ENCODE measurements at regions not wholly inside any gene's neighbourhood (a gene's known extent, or its start where the extent isn't known, plus 50 kb on each side); places are given as distances from the start of the nearest gene placed in this dataset.

DNA sequence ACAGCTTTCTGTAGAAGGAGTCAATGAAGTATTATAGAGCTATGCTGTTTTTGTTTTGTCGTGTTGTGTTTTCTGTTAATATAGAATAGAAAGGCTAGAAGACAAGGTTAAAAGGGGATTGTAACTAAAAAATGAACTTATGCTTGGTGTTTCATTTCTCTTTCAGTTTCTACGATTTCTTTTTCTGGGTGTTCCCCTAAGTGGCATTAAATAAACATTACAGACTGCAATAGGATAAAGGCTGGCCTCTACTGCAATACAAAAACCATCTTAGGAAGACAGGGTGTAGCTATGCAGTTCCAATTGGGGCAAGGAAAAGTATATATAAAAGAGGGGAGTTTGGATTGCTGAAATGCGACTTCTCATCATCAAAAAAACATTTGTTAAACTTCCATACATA, 1609.7 kb upstream of the ACVR2A start:
- DNase-seq (ENCODE audit: low spot score) = no peak

DNA sequence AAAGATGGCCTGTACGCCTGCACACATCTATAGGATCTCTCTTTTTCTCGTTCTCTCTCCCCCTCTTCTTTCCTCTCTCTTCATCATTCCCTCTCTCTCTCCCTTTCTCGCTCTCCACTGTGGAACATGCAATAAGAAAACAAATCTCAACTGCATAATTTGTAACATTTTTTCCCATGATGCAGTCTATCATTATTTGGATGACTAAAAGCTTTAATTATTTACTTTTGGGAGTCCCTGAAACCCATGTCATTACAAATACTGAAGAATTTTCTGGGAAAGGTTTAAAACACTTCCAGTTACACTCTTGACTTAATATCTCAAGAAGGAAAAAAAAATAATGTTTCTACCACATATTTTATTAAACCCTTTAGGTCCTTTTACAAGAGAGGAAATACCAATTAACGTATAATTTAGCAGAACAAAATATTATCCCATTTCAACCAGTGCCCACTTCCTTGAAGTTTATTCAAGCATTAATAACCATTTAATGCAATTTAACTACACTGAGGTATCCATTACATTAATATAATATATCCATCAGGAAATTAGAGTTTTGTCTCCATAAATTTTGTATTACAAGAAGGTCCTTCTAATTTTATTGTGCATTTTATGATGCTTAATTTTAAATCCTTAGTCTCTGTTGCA, 1615.2 kb upstream of the ACVR2A start:
- DNase-seq (ENCODE audit: low spot score) = no peak

GRCh38 chr2:146228466-146229058, 1616.3 kb upstream of the ACVR2A start:
- no peak for DNase-seq (ENCODE audit: low spot score)

DNA sequence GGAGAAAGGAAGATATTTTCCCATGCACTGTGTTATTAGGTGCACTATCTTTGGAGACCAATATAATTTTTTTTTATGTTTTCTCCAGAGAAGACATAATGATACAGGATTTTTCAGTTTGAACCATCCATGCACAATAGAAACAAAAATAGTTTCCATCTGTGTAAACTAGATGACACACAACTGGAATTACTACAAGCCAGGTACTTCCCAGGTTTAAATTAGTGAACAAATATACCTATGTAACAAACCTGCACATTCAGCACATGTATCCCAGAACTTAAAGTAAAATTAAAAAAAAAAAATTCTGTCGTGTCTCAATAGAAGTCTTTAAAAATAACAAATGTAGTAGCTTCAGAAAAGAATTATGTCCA, 1616.8 kb upstream of the ACVR2A start:
- no peak for DNase-seq (ENCODE audit: low spot score)

GRCh38 chr2:146227152-146228019, 1617.4 kb upstream of the ACVR2A start:
- no peak for DNase-seq (ENCODE audit: low spot score)

DNA sequence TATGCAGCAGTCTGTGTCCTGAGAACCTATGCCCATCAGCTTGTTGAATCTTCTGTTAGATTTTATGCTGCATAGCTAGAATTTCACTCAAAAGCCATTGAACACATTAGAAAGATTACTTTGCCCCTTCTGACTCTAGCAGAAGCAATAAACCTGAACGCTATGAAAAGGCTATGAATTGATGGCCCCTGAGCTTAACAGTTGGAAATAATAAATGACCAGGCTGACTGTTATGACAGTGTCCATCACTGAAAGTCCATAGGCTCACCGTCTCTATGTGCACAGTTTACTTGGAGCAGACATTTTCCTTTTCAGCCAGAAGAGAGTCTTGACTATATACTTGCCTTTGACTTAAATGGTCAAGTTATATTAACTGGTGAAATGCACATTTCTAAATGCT, 1618.8 kb upstream of the ACVR2A start:
- DNase-seq (ENCODE audit: low spot score) = no peak

GRCh38 chr2:146221826-146222225, 1623.0 kb upstream of the ACVR2A start:
- DNase-seq (ENCODE audit: low spot score) = no peak

DNA sequence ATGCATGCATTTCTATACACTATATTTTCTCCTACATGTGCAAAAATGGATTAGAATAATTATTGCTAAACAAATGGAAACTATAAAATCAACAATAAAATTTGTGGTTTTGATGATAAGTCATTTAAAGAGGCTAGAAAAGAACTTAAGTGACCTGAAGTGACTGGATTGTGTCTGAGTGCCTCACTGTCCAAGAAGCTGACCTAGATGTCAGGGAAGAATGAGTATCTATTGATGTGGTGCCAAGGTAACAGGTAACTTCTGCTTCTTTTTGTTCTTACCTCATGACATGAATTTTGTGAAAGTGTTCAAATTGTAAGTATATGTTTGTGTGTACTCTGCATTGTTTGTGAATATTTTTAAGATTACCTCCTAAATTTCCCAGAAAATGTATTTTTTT, 1623.9 kb upstream of the ACVR2A start:
- DNase-seq (ENCODE audit: low spot score) = no peak

GRCh38 chr2:146214394-146214929, 1630.4 kb upstream of the ACVR2A start:
- no peak for DNase-seq (ENCODE audit: low spot score)

- no peak for DNase-seq (ENCODE audit: low spot score)
These were observed 1631.2 kb upstream of the ACVR2A start for GRCh38 chr2:146213674-146214073.

- DNase-seq (ENCODE audit: low spot score) = no peak
These were observed 1632.2 kb upstream of the ACVR2A start for GRCh38 chr2:146212602-146213001.

DNA sequence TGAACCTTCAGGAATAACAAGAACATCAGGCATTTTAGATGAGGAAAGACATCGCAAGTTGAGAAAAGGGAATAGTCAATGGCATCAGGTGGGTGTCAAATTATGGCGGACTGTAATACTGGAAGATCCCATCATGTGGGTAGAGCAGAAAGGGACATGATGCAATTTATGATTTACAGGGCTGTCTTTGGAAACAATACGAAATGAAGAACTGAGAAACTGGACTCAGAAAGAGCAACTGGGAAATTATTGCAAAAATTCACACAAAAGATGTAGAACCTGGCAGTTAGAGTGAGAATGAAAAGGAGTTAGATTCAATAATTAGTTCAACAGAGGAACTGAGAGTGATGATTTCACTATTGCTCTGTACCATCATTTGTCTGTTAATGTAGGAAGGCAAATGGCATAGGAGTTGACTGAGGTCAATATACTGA, 1635.0 kb upstream of the ACVR2A start:
- DNase-seq (ENCODE audit: low spot score) = no peak

DNA sequence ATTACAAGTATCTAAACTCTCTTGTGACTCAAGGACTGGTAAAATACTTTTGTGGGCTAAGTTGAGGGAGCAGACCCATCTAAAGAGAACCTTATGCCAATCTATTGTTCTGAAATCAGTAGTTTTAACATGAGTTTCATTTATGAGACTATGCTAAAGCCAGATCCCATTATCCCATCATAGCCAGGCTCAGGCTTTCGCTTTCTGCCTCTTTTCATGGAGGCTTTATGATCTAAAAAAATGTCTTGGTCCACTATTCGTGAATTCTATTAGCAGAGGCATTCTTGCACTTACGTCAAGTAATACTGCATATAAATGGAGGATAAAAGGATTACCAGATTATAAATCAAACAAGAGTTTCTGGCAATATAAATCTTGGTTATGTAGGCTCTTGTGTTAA, 1636.9 kb upstream of the ACVR2A start:
- DNase-seq (ENCODE audit: low spot score) = no peak

DNA sequence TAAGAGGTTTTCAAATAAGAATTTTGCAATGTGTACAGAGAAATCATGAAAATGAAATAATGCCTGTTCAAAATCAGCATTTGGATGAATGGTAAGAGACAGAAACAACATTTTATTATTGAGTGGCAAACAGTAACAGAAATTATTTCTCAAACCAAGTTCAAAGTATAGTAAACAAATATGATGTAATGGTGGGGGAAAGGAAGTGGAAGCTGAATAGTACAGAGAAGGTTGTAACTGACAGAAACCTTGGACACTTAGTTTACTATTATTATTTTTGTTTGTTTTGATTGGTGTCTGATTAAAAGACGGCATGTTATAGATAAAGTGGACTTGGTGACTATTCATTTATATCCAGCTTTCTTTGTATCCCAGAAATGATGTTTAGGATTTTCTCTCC, 1637.4 kb upstream of the ACVR2A start:
- DNase-seq (ENCODE audit: low spot score) = no peak

DNA sequence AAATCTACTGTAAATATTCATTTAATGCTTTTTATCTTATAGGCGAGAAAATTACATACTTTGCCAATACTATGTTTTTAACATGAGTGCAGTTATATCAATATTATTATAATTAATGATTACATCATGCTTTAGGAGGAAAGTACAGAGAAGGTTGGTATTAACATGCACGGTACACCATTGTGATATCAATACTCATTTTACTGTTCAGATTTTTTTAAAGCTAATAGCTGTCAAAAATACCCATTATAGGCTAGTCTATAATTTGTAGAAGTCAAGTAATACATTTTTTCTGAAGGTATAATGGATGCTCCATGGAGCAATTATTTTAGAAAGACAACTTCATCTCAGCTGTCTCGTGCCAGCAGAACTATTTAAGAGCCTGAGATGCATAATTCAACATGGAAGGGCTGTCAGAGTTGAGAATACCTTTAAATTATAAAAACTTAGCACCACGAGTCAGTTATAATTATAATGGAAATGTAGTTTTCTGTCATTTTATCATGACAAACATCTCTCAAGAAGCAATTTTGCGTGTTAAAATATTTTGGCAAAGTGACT, 1641.7 kb upstream of the ACVR2A start:
- no peak for DNase-seq (ENCODE audit: low spot score)

DNA sequence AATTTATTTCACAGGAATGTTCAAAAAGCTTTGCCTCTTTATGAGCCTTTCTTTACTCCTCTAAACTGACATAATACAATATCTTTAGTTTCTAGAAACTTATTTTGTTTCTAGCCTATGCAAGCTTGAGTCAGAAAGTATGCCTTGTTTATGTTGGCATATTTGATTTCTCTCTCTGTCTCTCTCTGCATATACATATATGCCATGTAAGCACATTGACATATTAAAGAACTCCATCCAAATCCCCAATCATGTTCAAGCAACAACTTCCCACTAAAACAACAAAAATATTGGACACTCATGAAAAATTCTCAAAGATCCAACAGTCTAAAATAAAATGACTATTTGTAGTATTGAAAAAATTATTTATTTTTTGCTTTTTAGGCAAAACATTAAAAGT, 1651.2 kb upstream of the ACVR2A start:
- DNase-seq (ENCODE audit: low spot score) = no peak

GRCh38 chr2:146189541-146189940, 1655.3 kb upstream of the ACVR2A start:
- DNase-seq (ENCODE audit: low spot score) = no peak

DNA sequence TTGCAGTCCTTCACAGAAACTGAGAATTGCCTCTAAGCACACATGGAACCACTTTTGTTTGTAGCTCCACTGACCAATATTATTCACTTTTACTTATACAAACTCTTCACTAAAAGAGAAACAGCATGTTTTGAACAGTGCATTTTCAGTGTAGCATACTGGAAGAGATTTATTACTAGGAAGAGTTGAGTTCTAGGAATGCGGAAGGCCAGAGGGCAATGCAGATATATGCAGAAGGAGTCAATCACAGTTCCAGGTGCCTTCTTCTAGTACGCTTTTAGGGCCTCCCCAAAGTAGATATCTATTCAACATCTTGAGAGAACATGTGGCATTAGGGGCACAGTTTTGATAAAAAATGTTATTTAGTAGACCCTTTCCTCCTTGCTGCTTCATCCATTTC, 1654.0 kb upstream of the ZEB2 start:
- no peak for DNase-seq (ENCODE audit: low spot score)

DNA sequence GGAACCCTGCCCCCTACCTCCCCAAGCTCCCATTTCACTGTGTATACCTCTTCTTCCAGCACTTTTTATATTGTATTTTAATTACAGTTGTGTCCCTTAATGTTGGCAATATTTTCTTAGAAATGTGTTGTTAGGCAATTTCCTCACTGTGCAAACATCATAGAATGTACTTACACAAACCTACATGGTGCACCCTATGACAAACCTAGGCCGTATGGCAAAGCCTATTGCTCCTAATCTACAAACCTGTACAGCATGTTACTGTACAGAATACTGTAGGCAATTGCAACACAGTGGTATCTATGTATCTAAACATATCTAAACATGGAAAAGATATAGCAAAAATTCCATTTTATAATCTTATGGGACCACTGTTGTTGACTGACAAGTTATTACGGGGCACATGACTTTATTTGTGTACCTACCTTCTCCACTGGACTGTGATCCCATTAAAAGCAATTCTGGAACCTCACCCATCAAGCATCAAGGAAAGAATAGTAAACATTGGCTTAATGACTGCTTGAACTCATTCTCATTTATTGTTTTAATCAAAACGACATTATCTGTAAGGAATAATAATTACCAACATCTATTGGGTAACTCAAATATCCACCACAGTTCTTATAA, 1641.5 kb upstream of the ZEB2 start:
- no peak for DNase-seq (ENCODE audit: low spot score)

DNA sequence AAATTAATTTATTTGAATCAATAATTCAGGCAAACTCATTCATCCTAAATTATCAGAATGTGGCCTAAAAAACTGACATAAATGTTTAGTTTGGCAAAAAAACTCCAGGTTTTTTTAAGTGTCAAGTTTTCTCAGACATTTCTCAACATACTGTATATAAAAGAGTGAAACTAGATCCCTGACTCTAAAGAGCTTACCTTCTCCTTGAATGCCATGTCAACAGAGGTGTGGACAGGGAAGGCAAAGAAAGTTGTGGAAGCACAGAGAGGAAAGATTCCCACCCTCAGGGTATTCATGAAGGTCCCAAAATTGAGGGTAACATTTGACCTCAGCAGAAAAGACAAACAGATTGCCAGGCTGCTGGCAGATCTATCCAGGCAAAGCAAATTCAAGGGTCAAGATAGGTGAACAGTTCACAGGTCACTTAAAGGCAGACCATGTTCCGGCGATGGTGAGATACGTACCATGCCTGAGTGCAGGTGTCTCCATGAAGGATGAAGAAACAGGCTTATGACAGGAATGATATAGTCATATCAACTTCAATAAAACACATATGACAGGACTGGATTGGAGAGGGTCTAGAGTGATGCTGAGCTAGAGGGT, 1638.3 kb upstream of the ZEB2 start:
- DNase-seq (ENCODE audit: low spot score) = no peak

DNA sequence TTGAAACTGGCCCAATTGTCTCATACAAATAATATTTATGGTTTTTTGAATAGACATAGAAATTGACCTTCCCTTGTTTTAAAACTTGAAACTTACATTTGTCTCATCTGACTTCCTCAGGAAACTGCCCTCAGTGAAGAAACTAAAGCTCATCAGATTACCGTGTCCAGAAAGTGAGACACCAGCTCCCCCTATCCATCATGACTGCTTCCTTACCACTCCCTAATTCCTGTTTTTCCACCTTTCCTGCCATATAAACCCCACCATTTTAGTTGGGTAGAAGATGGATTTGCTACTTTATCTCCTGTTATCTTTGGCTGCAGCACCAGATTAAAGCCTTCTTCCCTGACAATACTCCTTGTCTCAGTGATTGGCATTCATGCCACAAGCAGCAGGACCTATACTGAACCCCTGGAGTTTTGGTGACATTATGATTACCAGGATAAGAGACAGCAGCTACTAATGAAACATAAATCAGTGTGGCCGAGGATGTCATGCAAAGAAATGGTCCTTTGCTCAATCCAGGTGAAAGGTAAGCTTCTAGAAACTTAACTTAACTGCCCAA, 1627.6 kb upstream of the ZEB2 start:
- DNase-seq (ENCODE audit: low spot score) = no peak
